GM19468 (cell line): ENCODE measurements at regions not wholly inside any gene's neighbourhood (a gene's known extent, or its start where the extent isn't known, plus 50 kb on each side); places are given as distances from the start of the nearest gene placed in this dataset.

Experiments
- ATAC-seq: cut with Tn5 transposase; IDR thresholded peaks from one replicate; pipeline ENCODE4 v1.9.1; 2021; ENCODE audit warnings: mild to moderate bottlenecking, moderate library complexity, moderate number of reproducible peaks; ENCODE audit not compliant: unreplicated experiment; ENCODE audit errors: extremely low read depth

GRCh38 chr5:163760498-163760897, 255.1 kb downstream of the MAT2B start:
- ATAC-seq, result no peak

DNA sequence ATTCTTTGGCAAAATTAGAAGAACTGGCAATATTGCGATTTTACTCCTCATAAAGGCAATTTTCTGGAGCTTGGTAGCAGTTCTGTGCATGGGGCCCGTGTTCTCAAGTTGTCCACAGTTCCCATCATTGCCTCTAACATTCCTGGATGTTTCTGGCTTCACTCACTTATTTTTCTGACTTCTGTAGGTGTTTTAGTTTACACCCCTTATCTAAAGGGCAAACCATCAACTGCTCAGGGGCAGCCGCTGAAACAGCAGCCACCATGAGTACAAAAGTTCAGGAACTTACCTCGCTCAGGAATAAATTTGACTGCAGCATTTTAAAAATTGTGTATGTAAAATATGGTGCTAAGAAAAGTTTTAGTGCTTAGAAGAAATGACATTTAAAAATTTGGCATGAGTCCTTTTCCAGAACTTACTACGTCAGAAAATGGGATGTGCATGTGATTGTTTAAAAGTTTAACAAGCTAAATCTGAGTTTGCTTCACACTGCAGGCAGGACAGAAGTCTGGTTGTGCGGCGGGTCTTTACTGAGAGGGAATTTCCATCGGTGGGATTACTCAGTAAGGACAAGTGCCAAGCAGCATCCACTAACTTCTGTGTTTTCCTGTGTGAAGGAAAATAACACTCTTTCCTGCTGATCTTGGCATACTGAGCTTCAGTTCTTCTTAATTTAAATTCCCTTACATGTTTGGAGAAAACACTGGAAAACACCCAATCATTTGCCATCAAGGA, 261.7 kb downstream of the MAT2B start:
- no peak for ATAC-seq

DNA sequence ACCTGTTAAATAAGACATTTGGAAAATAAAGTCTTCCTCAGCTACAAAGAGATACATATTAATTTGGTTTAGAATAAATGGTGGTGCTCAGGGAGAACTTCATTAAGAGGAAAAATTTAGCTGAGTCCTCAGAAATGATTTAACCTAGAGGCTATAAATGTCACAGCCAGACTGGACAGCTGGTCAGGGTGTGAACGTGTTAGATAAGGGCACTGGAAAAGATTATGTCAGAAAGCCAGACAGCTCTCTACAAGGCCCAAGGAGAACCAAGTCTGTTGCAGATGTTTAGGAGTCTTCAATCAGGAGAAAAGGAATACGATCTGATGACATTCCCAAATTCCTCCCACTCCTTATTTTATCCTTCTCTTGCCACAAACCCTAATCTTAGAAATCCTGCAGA, 265.2 kb downstream of the MAT2B start:
- ATAC-seq, result no peak

DNA sequence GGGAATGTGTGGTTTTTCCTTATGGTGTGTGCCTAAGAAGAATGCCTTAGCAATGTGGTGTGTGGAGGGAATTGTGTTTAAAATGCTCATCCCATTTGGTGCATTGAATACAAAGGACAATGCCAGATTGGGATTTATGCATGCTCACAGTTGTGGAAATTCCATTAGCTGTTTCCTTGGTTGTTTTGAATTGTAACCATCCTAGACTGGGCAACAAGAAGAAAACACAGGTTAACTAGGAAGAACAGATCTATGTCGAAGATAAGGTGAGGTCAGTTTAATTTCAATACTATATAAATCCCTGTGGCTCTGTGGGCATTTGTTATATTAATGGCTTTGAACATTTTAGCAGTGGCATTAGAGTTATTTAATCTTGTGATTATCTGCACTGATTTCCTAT, 266.8 kb downstream of the MAT2B start:
- ATAC-seq, result no peak

DNA sequence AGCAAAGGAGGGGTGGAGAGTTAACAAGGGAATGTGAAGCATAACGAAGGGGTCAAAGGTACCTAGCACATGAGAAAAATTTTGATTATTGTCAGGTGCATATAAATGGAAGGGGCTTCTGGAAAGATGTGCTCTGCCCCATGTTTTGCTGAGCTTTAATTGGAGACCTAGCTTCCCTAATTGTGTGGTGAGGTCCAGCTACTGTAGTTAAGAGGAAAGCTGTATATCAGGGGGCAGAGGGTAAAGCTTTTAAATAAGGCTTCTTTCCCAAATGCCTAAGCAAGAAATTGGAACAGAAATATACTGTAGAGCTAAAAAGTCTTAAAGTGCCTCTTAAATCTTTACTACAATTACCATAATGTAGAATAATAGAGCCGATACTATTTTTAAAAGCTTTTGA, 267.2 kb downstream of the MAT2B start:
- no peak for ATAC-seq

GRCh38 chr5:163773226-163773625, 267.8 kb downstream of the MAT2B start:
- ATAC-seq, result no peak

- ATAC-seq, result no peak
Measured at GRCh38 chr5:163789870-163790269, 284.5 kb downstream of the MAT2B start.

DNA sequence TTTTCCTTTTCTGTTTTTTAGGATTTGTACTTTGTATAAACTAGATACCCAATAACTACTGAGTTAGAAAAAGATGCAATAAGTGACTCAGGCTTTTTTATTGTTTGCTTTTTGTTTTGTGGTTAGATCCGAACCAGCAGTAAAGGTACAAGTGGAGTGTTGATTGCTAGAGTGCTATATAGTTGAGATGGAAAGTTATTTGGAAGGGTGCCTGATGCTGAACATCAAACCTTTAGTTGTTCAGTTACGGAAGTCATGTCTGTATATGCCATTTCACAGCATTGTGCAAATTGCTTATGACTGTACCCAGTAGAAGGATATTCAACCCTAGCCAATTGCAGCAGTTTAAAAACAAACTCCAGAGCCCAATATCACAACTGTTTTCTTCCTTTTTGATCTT, 285.1 kb downstream of the MAT2B start:
- no peak for ATAC-seq

- ATAC-seq, result no peak
Measured at GRCh38 chr5:163794993-163795392, 289.6 kb downstream of the MAT2B start.

- ATAC-seq, result no peak
Measured at GRCh38 chr5:163807781-163808180, 302.4 kb downstream of the MAT2B start.

GRCh38 chr5:163809473-163809872, 304.1 kb downstream of the MAT2B start:
- no peak for ATAC-seq

- no peak for ATAC-seq
Measured at GRCh38 chr5:163813900-163814299, 308.5 kb downstream of the MAT2B start.

DNA sequence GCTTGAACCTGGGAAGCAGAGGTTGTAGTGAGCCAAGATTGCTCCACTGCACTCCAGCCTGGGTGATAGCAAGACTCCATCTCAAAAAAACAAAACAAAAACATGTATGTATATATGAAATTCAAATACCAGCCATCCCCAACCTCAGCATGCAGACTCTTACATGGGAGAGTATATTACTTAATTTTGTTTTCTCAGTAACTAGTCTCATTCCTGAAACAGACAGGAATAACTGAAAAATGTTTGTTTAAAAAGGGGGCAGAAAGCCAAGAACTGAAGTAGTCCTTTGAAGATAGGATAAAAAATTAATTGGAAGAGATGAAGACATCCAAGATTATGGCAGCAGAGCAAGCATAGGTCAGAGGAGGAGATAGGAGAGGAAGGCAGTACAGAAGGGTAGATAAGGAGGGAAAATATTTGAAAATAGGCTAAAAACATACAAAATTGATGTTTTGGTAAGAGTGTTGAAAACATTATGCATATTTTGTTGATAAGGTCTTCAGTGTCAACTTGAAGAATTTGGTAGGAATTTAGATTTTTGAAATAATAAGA, 309.9 kb downstream of the MAT2B start:
- no peak for ATAC-seq

- ATAC-seq, result no peak
Measured at GRCh38 chr5:163821142-163821541, 315.7 kb downstream of the MAT2B start.

DNA sequence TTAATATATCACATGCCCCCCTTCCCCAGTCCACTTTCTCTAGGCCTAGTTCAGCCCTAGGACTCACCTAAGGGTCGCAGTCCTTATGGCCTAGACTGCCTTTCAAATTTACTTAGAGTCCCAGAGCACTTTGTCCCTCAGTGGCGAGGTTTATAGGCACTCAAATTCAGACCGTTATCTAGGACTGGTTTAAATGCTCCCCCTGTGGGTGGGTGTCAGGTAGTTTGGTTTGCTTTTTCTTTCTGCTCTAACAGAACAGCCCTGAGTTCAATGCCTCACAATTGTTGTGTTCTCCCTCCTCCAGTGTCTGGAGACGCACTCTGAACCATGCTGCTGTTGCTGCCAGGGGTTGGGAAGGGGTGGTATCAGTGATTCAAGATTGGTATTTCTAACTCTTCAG, 317.1 kb downstream of the MAT2B start:
- ATAC-seq, result no peak

- no peak for ATAC-seq
Measured at GRCh38 chr5:163825661-163826060, 320.2 kb downstream of the MAT2B start.

DNA sequence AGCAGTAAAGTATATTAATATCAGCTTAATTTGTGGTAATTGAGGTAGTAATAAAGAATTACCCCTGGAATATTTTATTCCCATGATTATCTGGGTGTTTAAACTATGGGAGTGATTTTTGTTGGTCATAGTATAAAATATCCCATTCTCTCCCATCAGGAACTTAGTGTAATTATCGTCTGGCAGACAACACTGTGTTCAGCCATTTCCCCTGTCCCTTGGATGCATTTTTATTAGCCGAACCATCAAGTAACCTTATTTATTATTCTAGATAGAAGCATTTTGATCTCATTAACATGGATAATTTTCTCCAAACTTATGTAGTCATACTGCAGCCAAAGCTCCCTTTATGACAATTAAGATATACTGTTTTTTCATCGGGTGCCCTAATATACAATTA, 320.8 kb downstream of the MAT2B start:
- ATAC-seq, result no peak

DNA sequence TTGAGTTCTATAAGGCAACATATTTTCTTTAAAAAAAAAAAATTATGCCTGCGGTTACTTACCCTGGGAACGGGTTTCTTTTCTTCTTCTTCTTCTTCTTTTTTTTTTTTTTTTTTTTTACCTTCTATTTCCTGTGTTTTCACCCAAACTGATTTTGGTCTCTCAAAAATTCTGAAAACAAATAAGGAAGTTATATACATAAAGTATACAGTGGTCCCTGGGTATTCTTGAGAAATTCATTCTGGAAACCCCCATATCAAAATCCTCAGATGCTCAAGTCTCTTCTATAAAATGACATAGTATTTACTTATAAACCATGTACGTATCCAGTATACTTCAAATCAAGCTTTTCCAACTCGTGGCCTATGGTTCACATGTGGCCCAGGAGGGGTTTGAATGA, 326.7 kb downstream of the MAT2B start:
- no peak for ATAC-seq

DNA sequence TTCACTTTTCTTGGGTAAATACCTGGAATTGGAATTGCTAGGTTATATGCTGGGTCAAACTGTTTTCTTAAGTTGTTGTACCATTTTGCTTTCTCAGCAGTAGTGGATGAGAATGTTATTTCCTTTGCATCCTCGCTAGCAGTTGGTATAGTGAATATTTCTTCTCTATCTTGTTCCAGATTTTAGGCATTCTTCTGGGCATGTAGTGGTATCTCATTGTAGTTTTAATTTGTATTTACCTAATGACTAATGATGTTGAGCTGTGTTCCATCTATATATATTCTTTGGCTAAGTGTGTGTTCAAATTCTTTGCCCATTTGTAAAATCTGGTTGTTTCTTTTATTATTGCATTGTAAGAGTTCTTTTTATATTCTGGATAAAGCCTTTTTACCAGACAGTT, 333.3 kb downstream of the MAT2B start:
- no peak for ATAC-seq

- ATAC-seq, result no peak
Measured at GRCh38 chr5:163846512-163846911, 341.1 kb downstream of the MAT2B start.

- no peak for ATAC-seq
Measured at GRCh38 chr5:163855754-163856153, 350.3 kb downstream of the MAT2B start.

DNA sequence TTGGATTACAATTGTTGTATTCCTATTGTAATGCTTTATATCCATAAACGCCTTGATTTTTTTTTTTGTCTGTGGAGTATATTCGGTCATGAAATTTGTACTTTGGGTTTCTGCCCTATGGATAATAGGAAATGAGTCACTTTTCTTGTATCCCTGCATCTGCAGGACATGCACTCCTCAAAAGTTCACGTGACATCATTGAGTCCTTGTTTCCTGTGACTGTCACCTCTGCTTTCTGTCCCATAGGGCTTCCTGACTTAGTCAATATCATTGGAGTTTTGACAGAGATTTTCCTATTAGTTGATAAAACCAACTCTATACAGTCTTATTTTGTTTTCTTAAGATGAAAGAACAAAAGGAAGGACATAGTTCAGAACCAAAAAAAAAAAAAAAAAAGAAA, 356.3 kb downstream of the MAT2B start:
- ATAC-seq, result no peak
